GM19395 (cell line): ENCODE measurements at regions not wholly inside any gene's neighbourhood (a gene's known extent, or its start where the extent isn't known, plus 50 kb on each side); places are given as distances from the start of the nearest gene placed in this dataset.

Experiments
- ATAC-seq: cut with Tn5 transposase; IDR thresholded peaks from one replicate; pipeline ENCODE4 v1.9.1; 2021; ENCODE audit warnings: mild to moderate bottlenecking, moderate library complexity; ENCODE audit not compliant: unreplicated experiment

DNA sequence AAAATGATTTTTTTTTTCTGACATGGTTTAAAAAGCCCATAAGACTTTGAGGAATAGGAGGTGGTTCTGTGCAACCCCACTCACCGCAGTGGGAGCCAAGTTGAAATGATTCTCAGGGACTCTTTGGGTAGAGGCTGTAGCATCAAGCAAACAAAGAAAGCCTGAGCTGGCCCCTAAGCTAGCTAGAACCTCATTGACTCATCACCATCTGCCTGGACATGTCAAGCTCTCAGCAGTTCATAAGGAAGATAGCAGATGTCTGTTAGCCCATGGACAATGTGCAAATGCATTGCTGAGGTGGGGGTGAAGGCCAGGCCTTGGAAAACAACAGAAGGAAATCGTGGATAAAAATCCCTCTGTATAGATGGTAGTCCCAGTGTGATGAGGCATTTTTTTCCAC lies 234.8 kb downstream of the NR2F2 start:
- no peak for ATAC-seq

DNA sequence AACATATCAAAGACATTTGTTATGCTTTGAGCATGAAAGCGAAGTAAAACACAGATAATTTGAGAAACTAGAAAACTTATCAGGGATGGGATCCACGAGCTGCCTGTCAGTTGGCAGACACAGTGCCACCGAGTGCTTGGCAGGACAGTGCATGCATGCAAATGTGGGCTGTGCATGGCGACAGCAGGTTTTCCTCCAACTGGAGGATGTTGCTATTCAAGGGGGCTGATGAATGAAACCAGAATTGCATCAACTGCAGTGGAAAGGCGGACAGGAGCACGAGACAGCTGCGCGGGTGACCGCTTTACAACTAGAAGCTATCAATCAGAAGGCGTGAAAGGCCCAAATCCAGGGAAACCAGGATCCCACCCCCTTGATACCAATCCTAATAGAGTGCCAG lies 244.3 kb downstream of the NR2F2 start:
- no peak for ATAC-seq

DNA sequence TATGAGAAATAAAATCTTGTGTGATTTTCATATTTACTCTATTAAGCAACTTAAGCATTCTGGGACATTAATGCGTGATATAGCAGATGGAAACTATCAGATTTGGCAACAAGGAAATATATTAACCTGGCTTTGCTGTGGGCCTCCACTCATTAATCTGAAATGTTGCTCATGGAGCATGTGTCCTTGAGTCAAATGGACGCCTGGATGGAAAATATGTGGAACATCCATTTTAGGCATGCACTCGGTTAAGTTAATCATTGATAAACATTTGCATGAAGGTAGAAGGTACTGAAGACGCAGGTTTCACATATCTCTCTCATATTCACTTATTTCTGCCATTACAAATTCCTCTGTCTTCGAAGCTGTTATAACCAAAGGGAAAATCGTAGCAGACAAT lies 246.1 kb downstream of the NR2F2 start:
- ATAC-seq = no peak

DNA sequence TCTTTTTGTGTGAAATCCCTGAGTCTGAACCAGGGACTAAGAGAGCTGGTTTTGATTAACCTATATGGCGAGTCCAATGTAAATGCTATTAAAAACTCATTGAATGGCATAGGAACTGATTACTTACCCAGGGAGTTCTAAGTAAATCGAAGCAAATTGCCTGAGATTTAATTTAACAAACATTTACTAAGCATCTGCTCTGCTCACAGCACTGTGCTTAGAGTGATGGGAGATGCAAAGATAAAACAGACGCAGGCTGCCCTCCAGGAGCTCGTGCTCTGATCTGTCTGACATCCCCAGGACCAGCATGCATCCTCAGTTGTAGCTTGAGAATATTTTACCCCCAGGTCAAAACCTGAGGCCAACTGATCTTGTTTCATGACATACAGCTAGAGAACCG lies 247.9 kb downstream of the NR2F2 start:
- no peak for ATAC-seq

DNA sequence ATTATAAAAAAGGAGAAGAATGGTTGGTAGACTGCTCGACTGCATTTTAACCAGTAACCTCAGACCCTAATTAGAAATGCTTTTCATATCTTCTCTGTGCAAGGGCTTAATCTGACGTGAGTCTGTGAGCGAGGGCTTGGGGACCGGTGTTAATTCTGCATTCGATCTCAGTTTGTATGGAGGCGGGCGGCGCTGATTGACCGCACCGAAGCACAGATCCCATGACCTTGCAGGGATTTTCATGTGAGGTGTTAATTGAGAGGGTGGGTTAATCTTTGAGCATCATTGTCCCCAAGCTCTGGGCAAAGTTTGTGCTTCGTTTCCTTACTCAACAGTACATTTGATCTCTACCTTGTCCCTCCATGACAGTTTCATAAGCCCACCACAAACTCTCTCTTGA lies 250.9 kb downstream of the NR2F2 start:
- no peak for ATAC-seq

DNA sequence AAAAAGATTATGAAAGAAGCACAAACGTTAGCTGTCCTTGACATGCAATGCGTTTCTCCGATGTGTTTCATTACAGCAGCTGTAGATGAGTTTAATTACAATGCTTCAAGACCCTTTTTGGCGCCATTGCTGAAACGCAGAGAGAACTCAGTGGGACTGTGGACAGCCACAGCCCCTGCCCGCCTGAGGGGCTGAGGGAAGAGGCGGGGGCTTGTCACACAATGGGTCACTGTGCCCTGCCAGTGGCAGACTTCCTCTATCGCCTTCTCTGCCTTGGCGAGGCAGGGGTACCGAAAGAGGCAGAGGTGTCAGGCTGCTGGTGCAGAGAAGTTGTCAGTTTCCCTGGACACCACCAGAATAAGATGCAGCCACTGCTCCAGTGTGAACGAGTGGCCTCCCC lies 252.0 kb downstream of the NR2F2 start:
- no peak for ATAC-seq

DNA sequence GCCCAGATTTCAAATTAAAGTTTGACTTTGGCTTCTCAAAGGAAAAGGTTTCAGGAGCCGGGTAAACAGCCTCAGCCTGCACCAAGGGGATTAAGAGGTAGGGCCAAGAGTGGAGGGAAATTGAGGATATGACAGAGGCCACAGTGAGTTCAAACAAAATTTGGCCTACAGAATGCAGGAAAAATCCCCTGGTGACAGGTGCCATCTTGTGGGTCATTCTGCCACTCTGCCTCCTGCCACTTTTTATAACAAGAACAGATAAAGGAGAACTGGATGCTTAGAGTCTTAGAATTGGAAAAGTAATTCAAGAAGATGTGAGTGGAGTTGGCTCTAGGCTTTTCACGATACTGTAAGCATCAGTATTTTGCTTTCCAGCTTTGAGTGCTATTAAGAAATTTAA lies 253.2 kb downstream of the NR2F2 start:
- ATAC-seq = no peak

DNA sequence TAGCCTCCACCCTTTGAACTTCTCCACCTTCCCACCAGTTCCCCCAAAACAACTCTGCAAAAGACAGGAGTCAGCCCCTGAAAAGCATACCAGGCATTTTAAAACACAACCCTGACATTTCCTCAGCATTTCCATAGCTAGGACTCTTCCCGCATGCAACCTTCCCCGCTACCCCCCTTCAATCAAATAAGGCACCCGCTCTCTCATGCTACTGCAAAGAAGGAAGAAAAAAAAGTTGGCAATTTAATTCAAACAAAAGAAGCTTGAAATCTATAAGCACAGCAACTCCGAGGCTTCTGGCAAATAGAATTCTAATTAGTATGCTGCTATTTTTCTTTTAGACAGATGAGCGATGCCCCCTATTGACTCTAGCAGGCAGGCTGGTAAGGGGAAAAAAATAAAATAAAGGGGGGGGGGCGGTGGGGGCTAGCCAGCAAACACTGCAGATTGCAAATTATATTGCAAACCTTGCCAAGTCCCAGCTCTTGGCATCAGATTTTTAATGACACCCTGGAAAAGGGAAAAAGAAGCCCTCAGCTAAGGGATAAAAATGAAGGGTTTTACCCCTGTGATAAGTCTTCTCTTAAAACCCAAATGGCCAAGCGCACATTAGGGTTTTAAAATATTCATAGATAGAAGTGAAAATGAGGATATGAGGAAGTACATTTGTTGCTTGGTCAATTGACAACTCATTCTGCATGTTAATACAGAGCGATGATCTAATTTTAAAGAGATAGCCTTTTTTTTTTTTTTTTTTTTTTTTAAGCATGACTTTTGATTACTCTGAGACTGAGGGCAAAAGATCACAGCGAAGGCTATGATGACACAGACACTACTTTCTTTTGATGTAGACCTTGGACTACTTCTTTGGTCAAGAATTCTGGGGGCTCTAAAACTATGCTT lies 255.2 kb downstream of the NR2F2 start:
- no peak for ATAC-seq

DNA sequence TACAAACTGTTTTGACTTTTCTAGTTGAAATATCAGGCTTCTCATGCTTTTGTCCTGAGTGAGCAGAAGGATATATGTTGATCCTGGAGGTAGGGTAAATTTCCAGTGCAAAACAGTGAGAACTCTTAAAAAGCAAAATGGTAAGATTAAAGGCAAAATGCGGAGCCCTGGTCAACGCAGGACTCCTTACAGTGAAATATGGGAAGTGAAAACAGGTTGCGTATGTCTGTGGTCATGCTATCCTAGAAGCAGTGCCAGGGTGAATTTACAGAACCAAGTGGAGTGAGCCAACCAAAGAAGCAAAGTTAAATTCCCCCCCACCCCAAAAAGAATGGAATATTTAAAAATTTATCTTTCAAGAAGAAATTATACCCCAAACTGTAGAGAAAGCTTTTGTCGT lies 256.4 kb downstream of the NR2F2 start:
- ATAC-seq = no peak

DNA sequence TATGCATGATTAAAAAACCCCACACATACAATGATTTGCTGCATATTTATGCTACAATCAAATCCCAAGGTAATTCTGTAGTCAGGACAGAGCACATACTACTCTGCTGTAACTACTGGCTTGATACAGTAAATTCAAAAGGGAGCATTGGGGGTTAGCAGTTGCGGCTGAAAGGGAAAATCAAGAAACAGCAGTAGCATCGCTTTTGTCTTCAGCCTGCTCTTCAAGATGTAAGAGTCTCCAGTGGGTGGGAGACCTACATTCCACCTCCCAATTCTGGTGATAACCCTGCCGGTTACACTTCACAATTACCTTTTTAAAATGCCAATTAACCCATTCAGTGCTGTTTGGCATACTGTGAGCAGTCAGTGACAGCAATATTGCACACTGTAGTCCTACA lies 259.4 kb downstream of the NR2F2 start:
- ATAC-seq = no peak

DNA sequence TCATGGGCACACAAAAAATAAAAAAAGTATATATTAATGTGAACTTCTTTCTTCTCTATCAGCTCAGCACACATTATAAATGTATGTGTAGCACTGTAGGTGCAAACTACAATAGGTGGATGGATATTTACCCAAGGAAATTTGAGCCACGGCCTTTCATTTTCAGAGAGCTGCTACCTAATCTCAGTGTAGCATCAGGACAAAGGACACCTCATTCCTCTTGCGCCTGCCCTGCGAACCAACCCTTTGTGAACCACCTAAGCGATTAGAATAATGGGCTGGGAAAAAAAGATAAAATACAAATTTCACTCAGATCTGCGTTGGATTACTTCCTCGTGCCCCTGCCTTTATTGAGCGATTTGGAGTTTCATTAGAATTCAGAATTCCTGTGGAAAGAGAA lies 263.2 kb downstream of the NR2F2 start:
- no peak for ATAC-seq

DNA sequence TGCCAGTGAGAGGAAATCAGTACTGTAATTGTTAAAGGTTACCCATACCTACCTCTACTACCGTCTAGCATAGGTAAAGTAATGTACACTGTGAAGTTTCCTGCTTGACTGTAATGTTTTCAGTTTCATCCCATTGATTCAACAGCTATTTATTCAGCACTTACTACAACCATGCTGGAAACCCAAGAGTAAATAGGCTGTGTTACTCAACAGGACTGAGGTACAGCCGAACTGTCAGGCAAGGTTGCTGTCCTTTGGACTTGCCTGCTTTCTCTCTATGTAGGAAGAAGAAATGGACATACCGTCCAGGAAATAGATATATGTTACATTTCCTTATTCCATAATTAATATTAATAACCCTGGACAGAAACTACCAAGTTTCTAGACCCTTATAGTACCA lies 265.5 kb downstream of the NR2F2 start:
- ATAC-seq = no peak

DNA sequence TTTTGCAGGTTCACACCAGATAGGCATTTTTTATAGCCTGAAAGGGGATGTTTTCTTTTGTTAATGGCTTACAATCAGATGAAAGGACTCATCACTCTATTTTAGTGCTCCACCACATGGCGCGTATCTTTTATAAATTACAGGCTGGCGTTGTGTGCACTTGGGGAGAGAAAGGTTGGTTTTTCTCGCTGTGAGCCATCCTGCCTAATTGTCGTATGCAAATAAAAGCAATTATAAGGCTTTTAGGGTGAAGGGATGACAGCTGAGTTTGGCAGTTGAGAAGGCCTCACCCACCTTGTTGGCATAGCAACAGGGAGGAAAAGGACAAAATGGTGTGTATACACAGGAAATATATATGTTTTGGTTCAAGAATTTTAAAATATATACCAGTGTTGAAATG lies 268.0 kb downstream of the NR2F2 start:
- no peak for ATAC-seq

DNA sequence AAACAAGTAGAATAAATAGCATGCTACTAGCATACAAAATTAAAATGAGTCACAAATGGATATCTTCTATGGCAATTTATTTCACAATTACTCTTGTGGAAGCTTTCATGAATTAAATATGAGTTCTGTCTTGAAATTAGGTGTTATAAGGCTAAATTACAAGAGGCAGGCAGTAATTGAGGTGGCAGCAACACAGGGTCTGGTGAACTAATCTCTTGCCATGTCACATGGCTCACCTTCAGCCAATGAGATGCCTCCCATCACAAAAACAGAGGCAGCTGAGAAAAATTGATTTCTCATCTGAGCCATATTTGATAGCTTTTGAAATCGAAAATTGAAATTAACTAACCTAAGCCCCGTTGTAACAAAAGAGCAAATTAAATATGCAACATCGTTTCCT lies 268.8 kb downstream of the NR2F2 start:
- ATAC-seq = no peak

DNA sequence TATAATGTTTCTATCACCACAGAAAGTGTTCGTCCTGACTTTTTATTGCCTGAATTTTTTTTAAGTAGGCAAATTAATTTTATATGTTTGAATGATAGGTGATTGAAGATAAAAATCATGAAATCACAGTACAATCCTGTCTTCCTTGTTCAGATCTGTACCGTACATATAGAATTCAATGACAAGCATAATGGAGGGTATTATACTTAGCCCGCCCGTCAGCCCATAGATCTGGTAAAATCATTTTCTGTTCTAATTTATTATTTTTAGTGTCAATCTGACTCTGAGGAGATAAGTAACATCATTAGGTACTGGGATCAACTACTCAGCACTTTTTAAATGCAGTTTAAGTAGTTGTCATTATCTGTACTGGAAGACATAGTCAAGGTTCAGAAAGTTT lies 269.9 kb downstream of the NR2F2 start:
- ATAC-seq = no peak

DNA sequence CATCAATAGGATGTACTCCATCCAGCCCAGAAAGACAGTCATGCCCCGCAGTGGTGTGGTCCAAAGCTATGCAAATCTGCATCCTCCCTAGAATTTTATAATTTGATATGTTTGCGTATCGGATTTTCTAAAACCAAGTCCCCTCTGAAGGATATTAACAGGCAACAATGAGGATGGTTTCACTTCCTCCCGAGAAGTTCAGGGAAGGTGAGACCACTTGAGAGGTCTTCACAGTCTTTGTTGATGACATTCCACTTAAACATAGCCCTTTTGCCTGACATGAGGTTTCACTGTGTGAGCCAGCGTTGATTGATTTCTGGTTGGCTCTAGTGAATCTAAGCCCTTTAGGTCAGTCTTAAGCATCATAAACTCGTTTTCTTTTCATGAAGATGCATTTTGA lies 276.1 kb downstream of the NR2F2 start:
- ATAC-seq = no peak

DNA sequence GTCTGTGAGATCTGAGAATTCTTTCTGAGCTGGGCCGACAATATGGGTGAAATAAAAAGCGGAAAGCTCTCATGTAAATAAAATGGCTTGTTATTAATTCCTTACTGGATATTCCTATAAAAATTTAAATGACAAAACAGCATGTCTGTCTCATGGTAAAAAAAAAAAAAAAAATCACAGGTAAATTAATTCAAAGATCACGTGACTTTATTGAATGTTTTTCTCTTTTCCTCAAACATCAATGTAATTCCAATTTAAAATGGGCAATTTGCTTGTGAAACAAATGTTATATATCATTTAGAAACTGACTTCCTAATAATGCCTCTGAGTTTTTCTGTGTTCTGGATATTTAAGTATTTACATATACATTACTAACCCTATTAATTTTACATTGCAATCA lies 280.3 kb downstream of the NR2F2 start:
- no peak for ATAC-seq

DNA sequence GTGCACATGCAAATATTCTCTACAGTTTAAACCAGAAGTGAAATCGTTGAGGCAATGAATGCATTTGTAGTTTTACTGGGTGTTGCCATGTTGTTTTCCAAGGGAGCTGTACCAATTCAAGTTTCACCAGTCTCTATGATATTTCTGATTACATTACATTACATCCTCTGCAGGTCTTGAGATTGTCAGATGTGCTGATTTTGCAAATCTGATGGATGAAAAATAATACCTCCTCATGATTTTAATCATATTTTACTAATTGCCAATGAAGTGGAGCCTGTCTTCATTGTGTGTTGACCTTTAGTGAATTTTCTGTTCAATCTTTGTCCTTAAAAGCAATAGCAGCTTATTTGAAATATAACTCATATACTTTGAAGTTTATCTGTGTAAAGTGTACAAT lies 282.4 kb downstream of the NR2F2 start:
- ATAC-seq = no peak

DNA sequence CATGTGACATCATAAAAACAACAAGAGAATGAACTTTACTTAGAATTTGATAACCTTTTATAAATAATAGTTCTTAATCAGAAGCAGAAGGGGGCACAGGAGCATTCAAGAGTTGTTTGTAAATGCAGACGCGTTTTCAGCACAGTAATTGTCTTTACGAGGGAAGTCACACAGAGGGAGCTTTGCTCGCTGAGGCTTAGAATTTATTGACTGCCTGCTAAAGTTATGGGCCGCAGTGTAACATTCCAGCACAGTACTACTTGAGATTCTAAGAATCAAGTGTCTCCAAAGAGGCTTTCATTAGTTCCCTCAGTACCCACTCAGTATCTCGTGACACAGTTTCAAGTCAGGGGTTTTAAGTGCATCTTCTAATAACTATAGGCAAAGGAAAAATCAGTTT lies 288.7 kb downstream of the NR2F2 start:
- no peak for ATAC-seq

DNA sequence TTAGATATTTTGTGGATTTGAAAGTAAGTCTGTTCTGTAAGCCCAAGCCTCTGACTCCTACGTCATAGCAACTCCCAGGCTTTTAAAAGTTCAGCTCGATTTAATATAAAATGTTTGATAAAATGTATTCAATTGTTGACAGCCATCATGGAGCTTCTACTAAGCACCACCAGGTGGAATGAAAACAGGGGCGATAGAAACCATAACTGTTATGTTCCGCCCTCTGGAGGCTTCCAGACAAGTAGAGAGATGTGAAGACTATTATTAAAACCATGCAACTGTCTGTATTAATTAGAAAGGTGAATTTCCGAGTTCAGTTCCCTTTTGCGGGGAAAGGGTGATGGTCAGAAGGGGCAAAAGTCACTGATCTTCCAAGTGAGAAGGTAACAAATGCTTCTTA lies 292.2 kb downstream of the NR2F2 start:
- no peak for ATAC-seq

DNA sequence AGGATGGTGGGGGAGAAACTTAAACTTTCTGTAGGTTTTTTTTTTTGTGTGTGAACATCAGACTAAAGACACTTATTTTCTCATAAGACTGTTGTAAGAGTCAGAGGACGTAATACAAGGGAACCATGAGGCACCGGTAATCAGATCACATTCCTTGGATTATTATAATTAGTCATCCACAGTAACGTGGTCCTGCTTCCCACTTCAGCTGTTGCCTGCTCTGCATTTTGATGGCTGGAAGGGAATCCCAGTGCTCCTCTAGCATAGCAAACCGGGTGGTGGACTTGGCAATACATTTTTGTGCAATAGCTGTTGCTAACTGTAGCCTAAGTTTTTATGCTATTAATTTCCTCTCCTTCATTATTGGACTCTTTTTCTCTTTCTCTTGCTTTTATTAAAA lies 294.8 kb downstream of the NR2F2 start:
- no peak for ATAC-seq

DNA sequence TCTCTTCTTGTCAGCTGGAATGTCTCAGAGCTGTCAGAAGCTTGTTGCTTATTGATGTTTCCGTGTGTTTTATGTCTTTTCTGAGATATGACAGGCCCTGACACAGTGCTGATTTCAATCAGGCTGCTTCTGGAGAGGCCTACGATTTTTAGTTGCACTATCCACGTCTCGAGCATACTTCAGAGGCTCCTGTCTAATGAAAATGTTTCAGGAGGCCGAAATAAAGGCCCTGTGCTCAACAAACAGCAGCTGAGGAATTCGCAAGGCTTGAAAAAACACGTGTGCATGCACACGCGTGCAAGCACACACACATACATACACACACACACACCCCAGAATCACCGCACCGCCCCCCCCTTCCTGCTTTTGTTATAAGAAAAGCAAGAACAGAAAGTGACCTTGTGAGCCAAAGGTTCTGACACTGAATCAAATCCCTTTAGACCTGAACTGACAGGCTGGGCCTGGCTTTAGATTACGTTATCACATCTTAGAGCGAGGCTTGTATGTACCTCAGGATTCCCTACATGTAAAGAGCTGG lies 296.6 kb downstream of the NR2F2 start:
- no peak for ATAC-seq

DNA sequence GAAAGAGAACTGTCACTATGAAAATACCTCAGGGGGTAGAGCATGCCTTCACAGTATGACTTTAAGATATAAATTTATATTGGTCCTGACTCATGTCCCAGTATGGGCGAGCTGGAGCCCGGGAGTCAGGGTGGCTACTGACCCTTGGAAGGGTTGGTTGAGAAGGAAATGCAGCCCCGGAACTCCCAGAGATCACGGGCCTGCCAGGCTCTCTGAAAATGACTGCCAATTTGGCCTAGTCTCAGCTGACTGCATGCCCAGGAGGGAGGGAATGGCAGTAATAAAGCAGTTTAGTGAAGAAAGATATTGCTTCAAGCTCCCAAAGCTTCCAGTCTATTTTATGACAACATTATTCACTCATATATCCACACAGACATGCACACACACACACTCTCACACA lies 299.0 kb downstream of the NR2F2 start:
- ATAC-seq = no peak
